NCI-H748 (cell line): ENCODE measurements at regions not wholly inside any gene's neighbourhood (a gene's known extent, or its start where the extent isn't known, plus 50 kb on each side); places are given as distances from the start of the nearest gene placed in this dataset.
A peak's percentile ranks its signal among the peaks of the same experiment; 100 is the strongest.

Experiments used
- DNase-seq: peaks from one replicate; lab custom pipeline; 2025; ENCODE audit not compliant: unreplicated experiment; lab: John Stamatoyannopoulos, UW

DNA sequence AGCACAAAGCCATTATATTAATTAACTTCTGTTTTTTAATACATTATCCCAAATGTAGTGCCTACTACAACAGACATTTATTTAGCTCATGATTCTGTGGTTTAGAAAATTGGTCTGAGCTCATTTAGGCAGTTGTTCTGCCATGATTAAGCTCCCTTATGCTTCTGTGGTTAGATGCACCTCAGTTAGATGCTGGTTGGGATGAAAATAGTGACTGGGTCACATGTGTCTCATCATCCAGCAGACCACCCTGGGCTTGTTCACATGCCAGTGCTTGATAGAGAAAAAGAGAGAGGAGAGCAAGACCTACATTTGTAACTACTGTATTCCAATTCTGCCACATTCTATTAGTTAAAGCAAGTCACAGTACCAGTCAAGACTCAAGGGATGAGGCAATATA is 376.4 kb upstream of the GNPDA2 start:
- no peak for DNase-seq

- DNase-seq: peak; percentile 3
Observed at GRCh38 chr4:45100956-45101818, 374.8 kb upstream of the GNPDA2 start.

- no peak for DNase-seq
Observed at GRCh38 chr4:45099471-45099870, 373.1 kb upstream of the GNPDA2 start.

DNA sequence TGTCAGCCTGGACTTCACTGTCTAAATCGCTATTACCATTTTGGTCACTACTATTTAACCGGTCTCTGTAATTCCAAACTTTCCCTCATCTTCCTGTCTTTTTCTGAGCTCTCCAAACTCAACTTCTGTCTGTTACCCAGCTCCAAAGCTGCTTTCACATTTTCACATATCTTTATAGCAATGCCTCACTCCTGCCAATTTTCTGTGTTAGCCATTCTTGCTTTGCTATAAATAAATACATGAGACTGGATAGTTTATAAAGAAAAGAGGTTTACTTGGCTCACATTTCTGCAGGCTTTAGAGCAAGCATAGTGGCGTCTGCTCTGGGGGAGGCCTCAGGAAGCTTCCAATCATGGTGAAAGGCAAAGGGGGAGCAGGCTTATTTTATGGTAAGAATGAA is 368.3 kb upstream of the GNPDA2 start:
- DNase-seq: no peak

DNA sequence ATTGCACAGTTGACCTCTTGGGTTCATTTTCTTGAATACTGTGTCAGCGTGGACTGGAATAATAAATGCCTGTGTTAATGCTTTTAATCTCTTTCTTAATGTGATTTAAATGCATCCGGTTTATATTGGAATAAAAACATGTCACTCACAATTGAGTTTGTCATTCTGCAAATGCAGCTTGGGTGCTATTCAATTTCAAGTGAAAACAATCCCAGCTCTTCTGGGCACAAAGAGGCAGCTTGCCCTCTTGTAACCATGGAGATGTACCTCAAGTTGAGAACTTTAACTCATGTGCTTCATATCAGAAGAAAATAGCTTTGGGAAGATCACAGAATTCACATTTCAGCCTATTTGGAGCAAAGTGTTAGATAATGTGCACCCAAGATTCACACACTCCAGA is 355.7 kb upstream of the GNPDA2 start:
- peak; percentile 60 for DNase-seq

DNA sequence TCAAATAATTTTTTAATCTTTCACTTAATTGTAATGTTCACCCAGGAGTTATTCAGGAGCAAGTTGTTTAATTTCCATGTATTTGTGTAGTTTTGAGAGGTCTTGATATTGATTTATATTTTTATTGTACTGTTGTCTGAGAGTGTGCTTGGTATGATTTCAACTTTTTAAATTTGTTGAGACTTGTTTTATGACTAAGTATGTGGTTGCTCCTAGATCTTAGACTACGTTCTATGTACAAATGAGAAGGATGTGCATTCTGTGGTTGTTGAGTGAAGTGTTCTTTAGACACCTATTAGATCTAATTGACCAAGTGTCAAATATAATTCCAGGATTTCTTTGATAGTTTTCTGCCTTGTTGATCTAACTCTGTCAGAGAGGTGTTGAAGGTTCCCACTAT is 353.3 kb upstream of the GNPDA2 start:
- no peak for DNase-seq

DNA sequence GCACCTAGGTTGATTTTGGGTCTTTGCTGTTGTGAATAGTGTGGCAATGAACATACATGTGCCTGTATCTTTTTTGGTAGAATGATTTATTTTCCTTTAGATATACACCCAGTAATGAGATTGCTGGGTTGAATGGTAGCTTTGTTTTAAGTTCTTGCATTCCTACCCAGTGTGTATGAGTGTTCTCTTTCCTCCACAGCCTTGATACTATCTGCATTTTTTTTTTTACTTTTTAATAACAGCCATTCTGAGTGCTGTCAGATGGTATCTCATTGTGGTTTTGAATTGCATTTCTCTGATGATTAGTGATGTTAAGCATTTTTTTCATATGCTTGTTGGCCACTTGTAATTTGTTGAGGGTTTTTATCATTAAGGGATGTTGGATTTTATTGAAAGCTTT is 351.8 kb upstream of the GNPDA2 start:
- DNase-seq: no peak

DNA sequence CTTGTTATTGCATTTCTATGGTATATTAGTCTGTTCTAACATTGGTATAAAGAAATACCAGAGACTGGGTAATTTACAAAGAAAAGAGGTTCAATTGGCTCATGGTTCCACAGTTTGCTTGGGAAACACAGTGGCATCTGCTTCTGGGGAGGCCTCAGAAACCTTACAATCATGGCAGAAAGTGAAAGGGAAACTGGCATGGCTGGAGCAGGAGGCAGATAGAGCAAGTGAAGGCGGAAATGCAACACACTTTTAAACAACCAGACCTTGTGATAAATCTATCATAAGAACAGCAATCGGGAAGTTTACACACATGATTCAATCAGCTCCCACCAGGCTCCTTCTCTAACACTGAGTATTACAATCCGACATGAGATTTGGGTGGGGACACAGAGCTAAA is 346.6 kb upstream of the GNPDA2 start:
- DNase-seq: no peak

DNA sequence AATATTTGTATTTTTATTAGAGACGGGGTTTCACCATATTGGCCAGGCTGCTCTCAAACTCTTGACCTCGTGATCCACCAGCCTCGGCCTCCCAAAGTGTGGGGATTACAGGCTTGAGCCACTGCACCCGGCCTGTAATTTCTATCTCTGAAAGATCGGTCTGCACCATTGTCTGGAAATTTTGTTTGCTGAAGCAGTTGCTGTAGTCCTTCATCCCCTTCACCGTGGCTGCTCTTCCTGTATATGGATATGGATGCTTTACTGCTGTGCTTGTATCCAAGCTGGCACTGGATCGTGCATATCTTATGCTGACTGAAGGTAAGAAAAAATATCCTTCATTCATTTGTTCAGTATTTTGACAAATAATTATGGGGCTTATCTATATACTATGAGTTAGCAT is 338.4 kb upstream of the GNPDA2 start:
- no peak for DNase-seq

DNA sequence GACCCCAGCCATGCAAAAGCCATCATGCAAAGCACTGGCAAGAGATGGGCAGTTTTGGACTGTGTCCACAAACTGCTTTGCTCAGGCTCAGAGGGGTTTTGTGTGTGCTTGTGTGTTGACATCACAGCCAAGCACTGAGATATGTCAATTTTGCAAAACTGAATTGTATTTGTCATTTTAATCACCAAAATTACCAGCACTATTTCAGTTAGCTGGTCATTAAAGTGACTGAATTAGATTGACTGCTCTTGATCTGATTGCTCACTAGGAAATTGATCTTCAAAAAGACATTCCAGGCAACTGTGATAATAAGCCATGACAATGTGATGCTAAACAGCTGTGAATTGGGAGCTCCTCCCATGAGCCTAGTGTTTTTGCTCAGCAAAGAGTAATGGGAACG is 337.3 kb upstream of the GNPDA2 start:
- DNase-seq: peak; percentile 30

- no peak for DNase-seq
Observed at GRCh38 chr4:45062935-45063545, 336.7 kb upstream of the GNPDA2 start.

DNA sequence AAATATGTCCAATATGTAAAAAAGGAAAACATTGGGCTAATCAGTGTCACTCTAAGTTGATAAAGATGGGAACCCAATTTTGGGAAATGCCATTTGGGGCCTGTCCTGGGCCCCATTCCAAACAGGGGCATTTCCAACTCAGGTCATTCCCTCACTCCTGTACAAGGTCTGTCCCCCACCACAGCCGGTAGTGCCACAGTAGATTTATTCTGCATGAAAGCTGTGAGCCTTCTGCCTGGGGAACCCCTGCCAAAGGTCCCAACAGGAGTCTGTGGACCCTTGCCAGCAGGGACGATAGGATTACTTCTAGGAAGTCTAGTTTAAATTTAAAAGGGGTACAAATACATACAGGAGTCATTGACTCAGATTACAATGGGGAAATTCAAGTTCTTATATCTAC is 317.6 kb upstream of the GNPDA2 start:
- DNase-seq: no peak

DNA sequence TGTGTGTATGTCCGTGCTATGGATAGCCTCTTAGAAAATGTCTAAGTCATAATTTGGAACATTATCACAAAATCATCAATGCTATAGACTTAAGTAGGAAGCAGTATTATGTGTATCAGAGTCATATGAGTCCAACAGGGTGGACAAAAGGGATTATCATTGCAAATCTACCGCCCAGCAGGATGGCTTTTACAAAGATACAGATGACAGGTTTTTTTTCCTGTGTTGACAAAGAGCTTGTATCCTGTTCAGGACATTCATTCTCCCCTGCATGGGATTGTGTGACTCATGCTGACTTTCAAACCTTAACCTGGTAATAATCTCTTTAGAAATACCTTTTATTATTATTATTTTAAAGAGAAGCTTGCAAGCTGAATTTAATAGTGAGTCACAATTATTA is 310.3 kb upstream of the GNPDA2 start:
- DNase-seq: peak; percentile 66

- DNase-seq: no peak
Observed at GRCh38 chr4:45033676-45034419, 307.5 kb upstream of the GNPDA2 start.

DNA sequence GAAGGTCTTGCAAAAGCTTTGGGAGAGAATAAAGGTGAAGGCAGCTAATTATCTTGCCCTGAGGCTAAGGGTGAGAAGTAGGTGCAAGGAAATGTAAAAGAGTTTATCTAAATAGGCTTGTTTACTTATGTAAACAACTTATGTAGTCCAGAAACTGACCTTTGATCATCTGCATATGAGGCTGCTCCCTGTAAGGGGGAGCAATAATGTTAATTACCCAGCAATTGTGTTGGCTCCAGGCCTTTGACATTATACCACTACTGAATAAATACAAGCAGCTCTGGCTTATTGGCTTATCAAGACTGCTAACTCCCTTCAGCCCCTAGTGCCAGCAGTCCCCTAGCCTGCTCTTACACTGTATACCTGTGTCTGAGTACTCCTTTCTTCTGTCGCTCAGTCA is 303.7 kb upstream of the GNPDA2 start:
- no peak for DNase-seq

DNA sequence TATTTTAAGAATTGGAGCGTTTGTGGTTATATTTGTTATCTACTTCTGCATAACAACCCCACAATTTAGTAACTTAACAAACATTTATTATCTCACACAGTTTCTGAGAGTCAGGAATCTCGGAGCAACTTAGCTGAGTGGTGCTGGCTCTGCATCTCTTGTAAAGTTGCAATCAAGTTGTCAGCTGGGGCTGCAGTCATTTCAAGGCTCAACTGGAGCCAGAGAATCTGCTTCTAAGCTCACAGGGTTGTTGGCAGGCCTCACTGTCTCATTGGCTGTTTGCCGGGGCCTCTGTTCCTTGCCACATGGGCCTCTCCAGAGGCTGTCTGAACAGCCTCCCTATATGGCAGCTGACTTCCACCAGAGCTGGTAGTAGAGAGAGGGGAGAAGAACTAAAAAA is 281.2 kb upstream of the GNPDA2 start:
- no peak for DNase-seq

DNA sequence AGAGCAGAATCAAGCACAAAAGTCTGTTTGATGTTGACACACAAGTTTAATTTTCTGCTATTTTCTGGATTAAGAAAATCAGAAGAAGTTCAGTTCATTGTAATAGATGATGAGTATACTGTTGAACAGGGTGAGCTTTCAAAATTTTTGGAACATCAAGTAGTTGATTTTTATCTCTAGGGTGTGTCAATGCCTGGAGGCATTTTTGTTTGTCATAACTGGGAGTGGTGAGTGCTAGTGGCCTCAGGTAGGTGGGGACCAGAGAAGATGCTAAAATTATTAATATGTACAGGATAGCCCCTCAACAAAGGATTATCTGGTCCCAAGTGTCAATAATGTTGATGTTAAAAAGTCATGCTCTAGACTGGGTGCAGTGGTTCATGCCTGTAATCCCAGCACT is 279.7 kb upstream of the GNPDA2 start:
- DNase-seq: no peak

DNA sequence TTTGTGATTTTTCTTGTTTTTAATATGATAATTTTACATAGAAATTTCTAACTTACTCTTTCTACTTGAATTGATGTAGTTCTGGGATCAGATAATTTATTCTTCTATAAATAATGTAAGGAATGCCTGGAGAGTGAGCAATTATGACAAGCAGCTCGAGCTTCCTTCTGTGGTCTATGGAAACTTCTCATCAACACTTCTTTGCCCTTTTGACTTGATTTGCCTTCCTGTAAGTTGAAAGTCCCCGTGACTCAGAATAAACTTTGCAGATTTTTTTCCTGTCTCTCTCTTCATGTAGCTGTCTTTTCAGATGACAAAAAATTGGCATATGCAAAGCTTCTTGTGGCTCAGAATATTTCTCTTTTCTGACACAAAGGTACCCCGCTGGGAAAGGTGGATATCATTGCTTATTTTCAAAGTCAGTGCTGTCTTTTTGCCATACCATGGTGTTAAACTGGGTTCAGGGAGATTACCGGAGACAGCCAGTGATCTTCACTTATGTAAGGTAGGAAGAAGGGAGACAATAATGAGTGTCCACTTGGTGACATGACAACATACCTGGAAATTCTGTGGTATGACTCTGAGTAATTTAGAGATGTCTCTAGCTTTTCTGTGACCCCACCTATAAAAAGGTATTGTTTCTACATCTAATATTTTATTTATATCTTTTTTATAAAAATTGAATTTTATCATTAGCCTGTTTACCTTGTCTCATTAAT is 278.6 kb upstream of the GNPDA2 start:
- no peak for DNase-seq

GRCh38 chr4:45004326-45004725 is 278.0 kb upstream of the GNPDA2 start:
- DNase-seq: no peak

GRCh38 chr4:44996276-44996845 is 270.0 kb upstream of the GNPDA2 start:
- no peak for DNase-seq

- DNase-seq: no peak
Observed at GRCh38 chr4:44988011-44988410, 261.7 kb upstream of the GNPDA2 start.
